HEK293T (cell line): ENCODE measurements at regions not wholly inside any gene's neighbourhood (a gene's known extent, or its start where the extent isn't known, plus 50 kb on each side); places are given as distances from the start of the nearest gene placed in this dataset.

Experiments used
- ELF4 ChIP-seq: fragments of 450-650 bp; IDR thresholded peaks from 2 replicates; pipeline ENCODE4 v1.6.1; 2017; ENCODE audit warnings: antibody characterized with exemption
- FOXK2 ChIP-seq: fragments of 450-650 bp; IDR thresholded peaks from 2 replicates; pipeline ENCODE4 v1.6.1; 2016; ENCODE audit warnings: mild to moderate bottlenecking
- ZNF384 ChIP-seq: fragments of 450-650 bp; IDR thresholded peaks from 2 replicates; pipeline ENCODE4 v1.6.1; 2016

GRCh38 chr7:34401776-34402175 lies 256.2 kb upstream of the NPSR1 start:
- TF ChIP-seq ELF4, result no peak
- no peak for TF ChIP-seq ZNF384
- no peak for TF ChIP-seq FOXK2
